ENCODE measurements at regions not wholly inside any gene's neighbourhood (a gene's known extent, or its start where the extent isn't known, plus 50 kb on each side); places are given as distances from the start of the nearest gene placed in this dataset.

DNA sequence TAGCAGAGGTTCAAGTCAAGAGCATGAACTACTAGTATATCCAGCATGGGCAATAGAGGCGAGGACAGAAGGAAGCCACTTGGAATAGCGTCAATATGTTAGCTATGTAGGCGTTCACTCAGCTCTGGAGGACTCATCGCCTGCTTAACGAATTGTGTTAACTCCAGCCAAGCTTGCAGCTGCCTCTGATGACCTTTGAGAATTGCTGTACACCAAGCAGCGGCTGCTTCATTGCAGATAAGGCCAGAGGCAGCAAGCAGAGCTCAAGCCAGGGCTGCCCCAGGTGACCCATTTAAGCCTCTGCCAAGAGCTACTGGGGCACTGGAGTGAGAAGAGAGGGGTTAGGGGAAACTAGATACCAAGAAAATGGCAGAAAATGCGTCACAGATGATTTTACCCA, 160.2 kb upstream of the IGFBP7 start (continued):
- TF ChIP-seq, protein P1, sequence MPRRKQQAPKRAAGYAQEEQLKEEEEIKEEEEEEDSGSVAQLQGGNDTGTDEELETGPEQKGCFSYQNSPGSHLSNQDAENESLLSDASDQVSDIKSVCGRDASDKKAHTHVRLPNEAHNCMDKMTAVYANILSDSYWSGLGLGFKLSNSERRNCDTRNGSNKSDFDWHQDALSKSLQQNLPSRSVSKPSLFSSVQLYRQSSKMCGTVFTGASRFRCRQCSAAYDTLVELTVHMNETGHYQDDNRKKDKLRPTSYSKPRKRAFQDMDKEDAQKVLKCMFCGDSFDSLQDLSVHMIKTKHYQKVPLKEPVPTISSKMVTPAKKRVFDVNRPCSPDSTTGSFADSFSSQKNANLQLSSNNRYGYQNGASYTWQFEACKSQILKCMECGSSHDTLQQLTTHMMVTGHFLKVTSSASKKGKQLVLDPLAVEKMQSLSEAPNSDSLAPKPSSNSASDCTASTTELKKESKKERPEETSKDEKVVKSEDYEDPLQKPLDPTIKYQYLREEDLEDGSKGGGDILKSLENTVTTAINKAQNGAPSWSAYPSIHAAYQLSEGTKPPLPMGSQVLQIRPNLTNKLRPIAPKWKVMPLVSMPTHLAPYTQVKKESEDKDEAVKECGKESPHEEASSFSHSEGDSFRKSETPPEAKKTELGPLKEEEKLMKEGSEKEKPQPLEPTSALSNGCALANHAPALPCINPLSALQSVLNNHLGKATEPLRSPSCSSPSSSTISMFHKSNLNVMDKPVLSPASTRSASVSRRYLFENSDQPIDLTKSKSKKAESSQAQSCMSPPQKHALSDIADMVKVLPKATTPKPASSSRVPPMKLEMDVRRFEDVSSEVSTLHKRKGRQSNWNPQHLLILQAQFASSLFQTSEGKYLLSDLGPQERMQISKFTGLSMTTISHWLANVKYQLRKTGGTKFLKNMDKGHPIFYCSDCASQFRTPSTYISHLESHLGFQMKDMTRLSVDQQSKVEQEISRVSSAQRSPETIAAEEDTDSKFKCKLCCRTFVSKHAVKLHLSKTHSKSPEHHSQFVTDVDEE (CRISPR knock-in tag; IDR thresholded peaks at IDR 0.05), result no peak

DNA sequence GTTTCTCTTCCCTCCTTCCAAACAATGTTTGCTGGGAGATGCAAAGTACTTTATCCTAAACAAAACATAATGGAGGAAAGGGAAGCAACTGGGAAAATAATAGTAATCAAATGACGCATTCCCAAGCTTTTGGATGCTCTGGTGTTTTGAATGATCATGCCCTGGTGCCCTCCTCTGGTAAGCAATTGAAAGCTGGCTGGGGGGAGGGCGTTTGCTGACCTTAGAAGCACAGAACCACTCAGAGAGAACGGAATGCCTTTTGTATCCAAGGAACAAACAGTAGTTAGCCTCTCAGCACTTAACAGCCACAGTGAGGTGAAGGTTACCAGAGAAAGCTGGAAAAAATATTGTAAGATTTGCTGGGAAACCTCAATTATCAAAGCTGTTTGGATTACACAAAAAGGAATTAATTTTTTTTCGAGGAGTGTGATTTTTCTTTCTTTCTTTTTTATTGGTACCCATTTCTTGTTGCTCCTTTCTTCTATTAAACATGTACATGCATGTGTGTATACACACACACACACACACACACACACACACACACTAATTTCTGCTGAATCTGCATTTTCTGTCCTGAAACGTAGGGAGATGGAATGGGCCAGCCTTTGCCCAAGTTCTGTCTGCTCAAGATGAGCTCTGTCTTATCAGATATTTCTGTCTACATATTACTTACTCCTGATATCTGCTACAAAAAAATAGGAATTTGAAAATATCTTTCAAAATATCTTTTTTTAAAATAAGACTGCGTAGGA, 155.8 kb upstream of the IGFBP7 start:
- no peak for TF ChIP-seq BACH2 (CRISPR knock-in tag; IDR thresholded peaks at IDR 0.05; ENCODE audit: borderline replicate concordance)
- TF ChIP-seq ESRRG (CRISPR knock-in tag; IDR thresholded peaks at IDR 0.05), result no peak
- no peak for TF ChIP-seq CSDC2 (CRISPR knock-in tag; IDR thresholded peaks at IDR 0.05)
- no peak for TF ChIP-seq OSR1 (CRISPR knock-in tag; IDR thresholded peaks at IDR 0.05)
- TF ChIP-seq GLIS3 (CRISPR knock-in tag; IDR thresholded peaks at IDR 0.05), result no peak
- TF ChIP-seq, protein P2, sequence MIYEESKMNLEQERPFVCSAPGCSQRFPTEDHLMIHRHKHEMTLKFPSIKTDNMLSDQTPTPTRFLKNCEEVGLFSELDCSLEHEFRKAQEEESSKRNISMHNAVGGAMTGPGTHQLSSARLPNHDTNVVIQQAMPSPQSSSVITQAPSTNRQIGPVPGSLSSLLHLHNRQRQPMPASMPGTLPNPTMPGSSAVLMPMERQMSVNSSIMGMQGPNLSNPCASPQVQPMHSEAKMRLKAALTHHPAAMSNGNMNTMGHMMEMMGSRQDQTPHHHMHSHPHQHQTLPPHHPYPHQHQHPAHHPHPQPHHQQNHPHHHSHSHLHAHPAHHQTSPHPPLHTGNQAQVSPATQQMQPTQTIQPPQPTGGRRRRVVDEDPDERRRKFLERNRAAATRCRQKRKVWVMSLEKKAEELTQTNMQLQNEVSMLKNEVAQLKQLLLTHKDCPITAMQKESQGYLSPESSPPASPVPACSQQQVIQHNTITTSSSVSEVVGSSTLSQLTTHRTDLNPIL (CRISPR knock-in tag; IDR thresholded peaks at IDR 0.05; ENCODE audit: low read depth), result no peak
- TF ChIP-seq ZNF70 (CRISPR knock-in tag; IDR thresholded peaks at IDR 0.05), result no peak
- no peak for TF ChIP-seq ARNTL (CRISPR knock-in tag; IDR thresholded peaks at IDR 0.05; ENCODE audit: borderline replicate concordance, low read depth)
- no peak for TF ChIP-seq ZFP3 (CRISPR knock-in tag; IDR thresholded peaks at IDR 0.05)
- TF ChIP-seq, protein P3, sequence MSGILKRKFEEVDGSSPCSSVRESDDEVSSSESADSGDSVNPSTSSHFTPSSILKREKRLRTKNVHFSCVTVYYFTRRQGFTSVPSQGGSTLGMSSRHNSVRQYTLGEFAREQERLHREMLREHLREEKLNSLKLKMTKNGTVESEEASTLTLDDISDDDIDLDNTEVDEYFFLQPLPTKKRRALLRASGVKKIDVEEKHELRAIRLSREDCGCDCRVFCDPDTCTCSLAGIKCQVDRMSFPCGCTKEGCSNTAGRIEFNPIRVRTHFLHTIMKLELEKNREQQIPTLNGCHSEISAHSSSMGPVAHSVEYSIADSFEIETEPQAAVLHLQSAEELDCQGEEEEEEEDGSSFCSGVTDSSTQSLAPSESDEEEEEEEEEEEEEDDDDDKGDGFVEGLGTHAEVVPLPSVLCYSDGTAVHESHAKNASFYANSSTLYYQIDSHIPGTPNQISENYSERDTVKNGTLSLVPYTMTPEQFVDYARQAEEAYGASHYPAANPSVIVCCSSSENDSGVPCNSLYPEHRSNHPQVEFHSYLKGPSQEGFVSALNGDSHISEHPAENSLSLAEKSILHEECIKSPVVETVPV (CRISPR knock-in tag; IDR thresholded peaks at IDR 0.05), result no peak
- TF ChIP-seq TOX (CRISPR knock-in tag; IDR thresholded peaks at IDR 0.05; ENCODE audit: borderline replicate concordance), result no peak
- TF ChIP-seq, protein P4, sequence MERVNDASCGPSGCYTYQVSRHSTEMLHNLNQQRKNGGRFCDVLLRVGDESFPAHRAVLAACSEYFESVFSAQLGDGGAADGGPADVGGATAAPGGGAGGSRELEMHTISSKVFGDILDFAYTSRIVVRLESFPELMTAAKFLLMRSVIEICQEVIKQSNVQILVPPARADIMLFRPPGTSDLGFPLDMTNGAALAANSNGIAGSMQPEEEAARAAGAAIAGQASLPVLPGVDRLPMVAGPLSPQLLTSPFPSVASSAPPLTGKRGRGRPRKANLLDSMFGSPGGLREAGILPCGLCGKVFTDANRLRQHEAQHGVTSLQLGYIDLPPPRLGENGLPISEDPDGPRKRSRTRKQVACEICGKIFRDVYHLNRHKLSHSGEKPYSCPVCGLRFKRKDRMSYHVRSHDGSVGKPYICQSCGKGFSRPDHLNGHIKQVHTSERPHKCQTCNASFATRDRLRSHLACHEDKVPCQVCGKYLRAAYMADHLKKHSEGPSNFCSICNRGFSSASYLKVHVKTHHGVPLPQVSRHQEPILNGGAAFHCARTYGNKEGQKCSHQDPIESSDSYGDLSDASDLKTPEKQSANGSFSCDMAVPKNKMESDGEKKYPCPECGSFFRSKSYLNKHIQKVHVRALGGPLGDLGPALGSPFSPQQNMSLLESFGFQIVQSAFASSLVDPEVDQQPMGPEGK (CRISPR knock-in tag; IDR thresholded peaks at IDR 0.05; ENCODE audit: borderline replicate concordance), result no peak
- ATAC-seq, result no peak

DNA sequence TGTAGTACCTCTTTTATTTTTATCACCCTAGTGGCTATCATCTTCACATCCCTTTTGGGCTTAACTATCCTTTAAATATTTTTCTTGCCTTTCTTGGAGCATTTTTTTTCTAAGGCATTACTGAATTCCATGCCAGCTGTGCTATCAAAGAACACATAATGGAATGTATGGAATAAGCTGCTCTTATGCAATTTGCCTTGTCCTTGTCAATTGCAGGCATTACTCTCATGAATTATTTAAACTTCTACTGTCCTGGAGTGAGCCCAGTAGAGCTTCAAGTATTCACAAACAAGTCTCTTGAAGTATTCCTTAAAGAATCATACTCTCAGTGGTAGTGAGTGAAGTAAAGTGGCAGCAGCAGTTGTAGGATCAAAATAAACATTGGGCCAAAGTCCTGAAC, 144.6 kb upstream of the IGFBP7 start:
- ATAC-seq, result no peak
- TF ChIP-seq, protein P3 (CRISPR knock-in tag; IDR thresholded peaks at IDR 0.05), result no peak
- no peak for TF ChIP-seq OSR1 (CRISPR knock-in tag; IDR thresholded peaks at IDR 0.05)
- TF ChIP-seq SNAI2 (CRISPR knock-in tag; IDR thresholded peaks at IDR 0.05), result no peak
- no peak for TF ChIP-seq RARB (CRISPR knock-in tag; IDR thresholded peaks at IDR 0.05)
- TF ChIP-seq ZFP30 (CRISPR knock-in tag; IDR thresholded peaks at IDR 0.05), result no peak
- no peak for TF ChIP-seq TCF4 (CRISPR knock-in tag; IDR thresholded peaks at IDR 0.05; ENCODE audit: borderline replicate concordance)
- TF ChIP-seq, protein P1 (CRISPR knock-in tag; IDR thresholded peaks at IDR 0.05), result no peak
- TF ChIP-seq, protein P5, sequence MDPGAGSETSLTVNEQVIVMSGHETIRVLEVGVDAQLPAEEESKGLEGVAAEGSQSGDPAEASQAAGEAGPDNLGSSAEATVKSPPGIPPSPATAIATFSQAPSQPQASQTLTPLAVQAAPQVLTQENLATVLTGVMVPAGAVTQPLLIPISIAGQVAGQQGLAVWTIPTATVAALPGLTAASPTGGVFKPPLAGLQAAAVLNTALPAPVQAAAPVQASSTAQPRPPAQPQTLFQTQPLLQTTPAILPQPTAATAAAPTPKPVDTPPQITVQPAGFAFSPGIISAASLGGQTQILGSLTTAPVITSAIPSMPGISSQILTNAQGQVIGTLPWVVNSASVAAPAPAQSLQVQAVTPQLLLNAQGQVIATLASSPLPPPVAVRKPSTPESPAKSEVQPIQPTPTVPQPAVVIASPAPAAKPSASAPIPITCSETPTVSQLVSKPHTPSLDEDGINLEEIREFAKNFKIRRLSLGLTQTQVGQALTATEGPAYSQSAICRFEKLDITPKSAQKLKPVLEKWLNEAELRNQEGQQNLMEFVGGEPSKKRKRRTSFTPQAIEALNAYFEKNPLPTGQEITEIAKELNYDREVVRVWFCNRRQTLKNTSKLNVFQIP (CRISPR knock-in tag; IDR thresholded peaks at IDR 0.05; ENCODE audit: borderline replicate concordance, low read depth), result no peak
- TF ChIP-seq ESRRG (CRISPR knock-in tag; IDR thresholded peaks at IDR 0.05), result no peak
- TF ChIP-seq TOX (CRISPR knock-in tag; IDR thresholded peaks at IDR 0.05; ENCODE audit: borderline replicate concordance), result no peak
- TF ChIP-seq CSDC2 (CRISPR knock-in tag; IDR thresholded peaks at IDR 0.05), result no peak
- no peak for TF ChIP-seq ISL1 (CRISPR knock-in tag; IDR thresholded peaks at IDR 0.05)
- no peak for TF ChIP-seq ZC3H10 (CRISPR knock-in tag; IDR thresholded peaks at IDR 0.05)
- TF ChIP-seq ZFP3 (CRISPR knock-in tag; IDR thresholded peaks at IDR 0.05), result no peak

Measured in SK-N-SH treated with all-trans-retinoic acid at 6 μM for 48 hours (cell line).